ENCODE measurements at regions not wholly inside any gene's neighbourhood (a gene's known extent, or its start where the extent isn't known, plus 50 kb on each side); places are given as distances from the start of the nearest gene placed in this dataset.

DNA sequence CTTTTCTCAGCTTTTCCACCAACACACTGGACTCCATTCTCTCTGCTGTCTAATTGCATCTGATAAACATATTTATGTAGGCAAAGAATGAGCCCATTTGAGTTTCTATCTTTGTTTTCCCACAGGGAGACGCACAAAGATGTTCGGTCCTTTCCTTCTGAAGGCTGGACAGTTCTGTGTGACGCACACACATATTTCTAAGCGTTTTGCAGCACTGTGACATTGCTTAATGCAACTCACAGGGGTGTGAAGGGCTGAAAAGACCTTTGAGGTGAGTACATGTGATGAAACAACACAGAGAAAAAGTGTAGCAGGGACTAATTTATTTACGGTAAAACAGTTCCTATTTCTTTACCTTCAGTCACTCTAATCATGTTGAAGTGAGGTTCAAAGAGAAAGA, 323.1 kb upstream of the RUNX1 start:
- Histone ChIP-seq H3K4me1 (ENCODE audit: control insufficient read depth, insufficient read depth, low read length) (no peaks in the 10 kb centered on the region; the same call in 1 of the 2 replicates), H3K36me3 (ENCODE audit: control insufficient read depth in 2 of 2, insufficient read depth in 1 of 2, low read length in 2 of 2) (no peaks in the 10 kb centered on the region), H3K27ac (ENCODE audit: extremely low read depth, low read depth, low read length) (no peak overlapping the region), H3K9me3 (ENCODE audit: control insufficient read depth, insufficient read depth, low read depth, low read length) (no peaks in the 10 kb centered on the region), H3K4me3 (ENCODE audit: low read depth, low read length) (no peak overlapping the region)
- ChIA-PET CTCF (no interaction called here), POLR2A (no interaction called here)
- TF ChIP-seq ZNF223 (tag by site-specific recombination; IDR thresholded peaks at IDR 0.05) (no peak), MYNN (tag by site-specific recombination; IDR thresholded peaks at IDR 0.05; ENCODE audit: borderline replicate concordance) (no peak), ZNF473 (tag by site-specific recombination; IDR thresholded peaks at IDR 0.05) (no peak), ZNF785 (tag by site-specific recombination; IDR thresholded peaks at IDR 0.05) (no peak), ZNF791 (tag by site-specific recombination; IDR thresholded peaks at IDR 0.05) (no peak), KLF10 (tag by site-specific recombination; IDR thresholded peaks at IDR 0.05) (no peak), ZNF529 (tag by site-specific recombination; IDR thresholded peaks at IDR 0.05; ENCODE audit: insufficient replicate concordance) (no peak), ZNF514 (tag by site-specific recombination; IDR thresholded peaks at IDR 0.05) (no peak), EGR2 (tag by site-specific recombination; IDR thresholded peaks at IDR 0.05; ENCODE audit: low read depth) (no peak), ZNF133 (tag by site-specific recombination; IDR thresholded peaks at IDR 0.05) (no peak), ZNF776 (tag by site-specific recombination; IDR thresholded peaks at IDR 0.05; ENCODE audit: borderline replicate concordance) (no peak), ZNF132 (tag by site-specific recombination; IDR thresholded peaks at IDR 0.05; ENCODE audit: borderline replicate concordance) (no peak)
- TF ChIP-seq, protein P1, sequence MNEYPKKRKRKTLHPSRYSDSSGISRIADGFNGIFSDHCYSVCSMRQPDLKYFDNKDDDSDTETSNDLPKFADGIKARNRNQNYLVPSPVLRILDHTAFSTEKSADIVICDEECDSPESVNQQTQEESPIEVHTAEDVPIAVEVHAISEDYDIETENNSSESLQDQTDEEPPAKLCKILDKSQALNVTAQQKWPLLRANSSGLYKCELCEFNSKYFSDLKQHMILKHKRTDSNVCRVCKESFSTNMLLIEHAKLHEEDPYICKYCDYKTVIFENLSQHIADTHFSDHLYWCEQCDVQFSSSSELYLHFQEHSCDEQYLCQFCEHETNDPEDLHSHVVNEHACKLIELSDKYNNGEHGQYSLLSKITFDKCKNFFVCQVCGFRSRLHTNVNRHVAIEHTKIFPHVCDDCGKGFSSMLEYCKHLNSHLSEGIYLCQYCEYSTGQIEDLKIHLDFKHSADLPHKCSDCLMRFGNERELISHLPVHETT (tag by site-specific recombination; IDR thresholded peaks at IDR 0.05), result no peak
- TF ChIP-seq, protein P2, sequence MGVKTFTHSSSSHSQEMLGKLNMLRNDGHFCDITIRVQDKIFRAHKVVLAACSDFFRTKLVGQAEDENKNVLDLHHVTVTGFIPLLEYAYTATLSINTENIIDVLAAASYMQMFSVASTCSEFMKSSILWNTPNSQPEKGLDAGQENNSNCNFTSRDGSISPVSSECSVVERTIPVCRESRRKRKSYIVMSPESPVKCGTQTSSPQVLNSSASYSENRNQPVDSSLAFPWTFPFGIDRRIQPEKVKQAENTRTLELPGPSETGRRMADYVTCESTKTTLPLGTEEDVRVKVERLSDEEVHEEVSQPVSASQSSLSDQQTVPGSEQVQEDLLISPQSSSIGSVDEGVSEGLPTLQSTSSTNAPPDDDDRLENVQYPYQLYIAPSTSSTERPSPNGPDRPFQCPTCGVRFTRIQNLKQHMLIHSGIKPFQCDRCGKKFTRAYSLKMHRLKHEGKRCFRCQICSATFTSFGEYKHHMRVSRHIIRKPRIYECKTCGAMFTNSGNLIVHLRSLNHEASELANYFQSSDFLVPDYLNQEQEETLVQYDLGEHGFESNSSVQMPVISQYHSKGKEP (tag by site-specific recombination; IDR thresholded peaks at IDR 0.05), result no peak
- TF ChIP-seq, protein P3, sequence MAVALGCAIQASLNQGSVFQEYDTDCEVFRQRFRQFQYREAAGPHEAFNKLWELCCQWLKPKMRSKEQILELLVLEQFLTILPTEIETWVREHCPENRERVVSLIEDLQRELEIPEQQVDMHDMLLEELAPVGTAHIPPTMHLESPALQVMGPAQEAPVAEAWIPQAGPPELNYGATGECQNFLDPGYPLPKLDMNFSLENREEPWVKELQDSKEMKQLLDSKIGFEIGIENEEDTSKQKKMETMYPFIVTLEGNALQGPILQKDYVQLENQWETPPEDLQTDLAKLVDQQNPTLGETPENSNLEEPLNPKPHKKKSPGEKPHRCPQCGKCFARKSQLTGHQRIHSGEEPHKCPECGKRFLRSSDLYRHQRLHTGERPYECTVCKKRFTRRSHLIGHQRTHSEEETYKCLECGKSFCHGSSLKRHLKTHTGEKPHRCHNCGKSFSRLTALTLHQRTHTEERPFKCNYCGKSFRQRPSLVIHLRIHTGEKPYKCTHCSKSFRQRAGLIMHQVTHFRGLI (tag by site-specific recombination; IDR thresholded peaks at IDR 0.05), result no peak
- TF ChIP-seq, protein P4, sequence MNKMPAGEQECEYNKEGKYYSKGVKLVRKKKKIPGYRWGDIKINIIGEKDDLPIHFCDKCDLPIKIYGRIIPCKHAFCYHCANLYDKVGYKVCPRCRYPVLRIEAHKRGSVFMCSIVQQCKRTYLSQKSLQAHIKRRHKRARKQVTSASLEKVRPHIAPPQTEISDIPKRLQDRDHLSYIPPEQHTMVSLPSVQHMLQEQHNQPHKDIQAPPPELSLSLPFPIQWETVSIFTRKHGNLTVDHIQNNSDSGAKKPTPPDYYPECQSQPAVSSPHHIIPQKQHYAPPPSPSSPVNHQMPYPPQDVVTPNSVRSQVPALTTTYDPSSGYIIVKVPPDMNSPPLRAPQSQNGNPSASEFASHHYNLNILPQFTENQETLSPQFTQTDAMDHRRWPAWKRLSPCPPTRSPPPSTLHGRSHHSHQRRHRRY (tag by site-specific recombination; IDR thresholded peaks at IDR 0.05), result no peak

DNA sequence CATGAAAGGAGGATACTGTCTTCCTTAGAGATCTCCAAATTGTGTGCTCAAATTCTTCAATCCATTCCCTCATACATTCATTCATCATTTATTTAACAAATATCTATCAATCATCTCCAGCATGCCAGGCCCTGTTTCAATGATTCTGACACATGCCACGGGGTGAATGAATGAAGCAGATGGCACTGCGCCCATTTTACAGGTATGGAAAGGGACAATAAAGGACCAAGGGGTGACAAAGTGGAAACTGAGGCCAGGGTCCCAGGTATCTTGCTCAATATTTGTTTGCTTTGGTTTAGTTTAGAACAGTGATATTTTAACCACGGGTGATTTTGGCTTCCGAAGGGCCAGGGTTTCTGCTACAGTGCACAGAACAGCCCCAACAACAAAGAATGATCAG, 321.6 kb upstream of the RUNX1 start:
- CTCF ChIA-PET, result no interaction called here
- TF ChIP-seq KLF10 (tag by site-specific recombination; IDR thresholded peaks at IDR 0.05) (no peak), ZNF558 (tag by site-specific recombination; IDR thresholded peaks at IDR 0.05) (no peak), ZNF354C (tag by site-specific recombination; IDR thresholded peaks at IDR 0.05; ENCODE audit: borderline replicate concordance, low read depth) (no peak), ZNF175 (tag by site-specific recombination; IDR thresholded peaks at IDR 0.05) (no peak), ZNF560 (tag by site-specific recombination; IDR thresholded peaks at IDR 0.05; ENCODE audit: borderline replicate concordance) (no peak), ZNF169 (tag by site-specific recombination; IDR thresholded peaks at IDR 0.05) (no peak), GLIS1 (tag by site-specific recombination; IDR thresholded peaks at IDR 0.05) (no peak)
- TF ChIP-seq, protein P5, sequence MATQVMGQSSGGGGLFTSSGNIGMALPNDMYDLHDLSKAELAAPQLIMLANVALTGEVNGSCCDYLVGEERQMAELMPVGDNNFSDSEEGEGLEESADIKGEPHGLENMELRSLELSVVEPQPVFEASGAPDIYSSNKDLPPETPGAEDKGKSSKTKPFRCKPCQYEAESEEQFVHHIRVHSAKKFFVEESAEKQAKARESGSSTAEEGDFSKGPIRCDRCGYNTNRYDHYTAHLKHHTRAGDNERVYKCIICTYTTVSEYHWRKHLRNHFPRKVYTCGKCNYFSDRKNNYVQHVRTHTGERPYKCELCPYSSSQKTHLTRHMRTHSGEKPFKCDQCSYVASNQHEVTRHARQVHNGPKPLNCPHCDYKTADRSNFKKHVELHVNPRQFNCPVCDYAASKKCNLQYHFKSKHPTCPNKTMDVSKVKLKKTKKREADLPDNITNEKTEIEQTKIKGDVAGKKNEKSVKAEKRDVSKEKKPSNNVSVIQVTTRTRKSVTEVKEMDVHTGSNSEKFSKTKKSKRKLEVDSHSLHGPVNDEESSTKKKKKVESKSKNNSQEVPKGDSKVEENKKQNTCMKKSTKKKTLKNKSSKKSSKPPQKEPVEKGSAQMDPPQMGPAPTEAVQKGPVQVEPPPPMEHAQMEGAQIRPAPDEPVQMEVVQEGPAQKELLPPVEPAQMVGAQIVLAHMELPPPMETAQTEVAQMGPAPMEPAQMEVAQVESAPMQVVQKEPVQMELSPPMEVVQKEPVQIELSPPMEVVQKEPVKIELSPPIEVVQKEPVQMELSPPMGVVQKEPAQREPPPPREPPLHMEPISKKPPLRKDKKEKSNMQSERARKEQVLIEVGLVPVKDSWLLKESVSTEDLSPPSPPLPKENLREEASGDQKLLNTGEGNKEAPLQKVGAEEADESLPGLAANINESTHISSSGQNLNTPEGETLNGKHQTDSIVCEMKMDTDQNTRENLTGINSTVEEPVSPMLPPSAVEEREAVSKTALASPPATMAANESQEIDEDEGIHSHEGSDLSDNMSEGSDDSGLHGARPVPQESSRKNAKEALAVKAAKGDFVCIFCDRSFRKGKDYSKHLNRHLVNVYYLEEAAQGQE (tag by site-specific recombination; IDR thresholded peaks at IDR 0.05), result no peak
- POLR2A ChIA-PET, result no interaction called here
- Histone ChIP-seq H3K4me3 (ENCODE audit: low read depth, low read length) (no peak overlapping the region), H3K27ac (ENCODE audit: extremely low read depth, low read depth, low read length) (no peak overlapping the region), H3K4me1 (ENCODE audit: control insufficient read depth, insufficient read depth, low read length) (no peaks in the 10 kb centered on the region; the same call in 1 of the 2 replicates), H3K9me3 (ENCODE audit: control insufficient read depth, insufficient read depth, low read depth, low read length) (no peaks in the 10 kb centered on the region), H3K36me3 (ENCODE audit: control insufficient read depth in 2 of 2, insufficient read depth in 1 of 2, low read length in 2 of 2) (no peaks in the 10 kb centered on the region)

Data from HEK293 (cell line).